ENCODE measurements at regions not wholly inside any gene's neighbourhood (a gene's known extent, or its start where the extent isn't known, plus 50 kb on each side); places are given as distances from the start of the nearest gene placed in this dataset.

DNA sequence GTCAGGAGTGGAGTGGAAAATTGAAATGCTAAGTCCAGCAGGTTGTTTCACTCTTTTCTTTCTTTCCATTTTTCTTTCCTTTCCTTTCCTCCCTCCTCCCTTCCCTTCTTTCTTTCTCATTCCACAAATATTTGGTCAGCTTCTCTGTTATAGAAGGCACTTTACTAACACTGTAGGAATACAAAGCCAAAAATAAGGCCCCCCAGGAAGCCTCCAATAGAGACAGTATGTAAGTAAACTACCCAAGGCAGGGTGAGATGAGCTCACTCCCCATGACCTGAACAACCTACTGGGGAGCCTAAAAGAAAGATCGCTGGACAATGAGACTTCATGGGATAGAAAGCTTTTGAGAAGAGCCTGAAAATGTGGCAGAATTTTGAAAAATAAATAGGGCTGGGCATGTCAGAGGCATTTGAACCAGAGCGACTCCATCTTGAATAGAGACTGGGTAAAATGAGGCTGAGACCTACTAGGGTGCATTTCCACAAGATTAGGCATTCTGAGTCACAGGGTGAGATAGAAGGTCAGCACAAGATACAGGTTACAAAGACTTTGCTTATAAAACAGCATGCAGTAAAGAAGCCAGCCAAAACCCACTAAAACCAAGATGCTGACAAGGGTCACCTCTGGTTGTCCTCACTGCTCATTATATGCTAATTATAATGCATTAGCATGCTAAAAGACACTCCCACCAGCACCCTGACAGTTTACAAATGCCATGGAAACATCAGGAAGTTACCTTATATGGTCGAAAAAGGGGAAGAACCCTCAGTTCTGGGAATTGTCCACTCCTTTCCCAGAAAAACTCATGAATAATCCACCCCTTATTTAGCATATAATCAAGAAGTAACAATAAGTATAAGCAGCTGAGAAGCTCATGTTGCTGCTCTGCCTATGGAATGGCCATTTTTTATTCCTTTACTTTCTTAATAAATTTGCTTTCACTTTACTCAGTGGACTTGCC lies 158.9 kb upstream of the EGFLAM start:
- no peak for DNase-seq

DNA sequence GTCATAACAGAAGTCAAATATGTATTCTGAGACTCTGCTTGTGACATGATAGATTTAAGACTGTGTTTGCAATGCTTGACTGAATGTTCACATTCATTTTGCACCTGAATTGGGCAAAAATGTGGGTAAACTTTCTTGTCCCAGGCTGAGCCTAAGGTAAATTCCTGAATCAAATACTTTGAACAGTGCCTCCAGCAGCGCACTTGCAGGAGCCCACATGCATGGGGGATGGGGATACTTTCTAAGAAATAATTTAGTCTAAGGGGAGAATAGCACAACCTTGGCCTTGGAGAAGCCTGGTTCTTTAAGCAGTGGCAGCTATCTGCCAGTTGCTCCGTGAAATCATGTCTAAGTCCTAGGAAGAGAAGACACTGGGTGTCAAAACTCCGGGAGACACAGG lies 163.5 kb upstream of the EGFLAM start:
- no peak for DNase-seq

DNA sequence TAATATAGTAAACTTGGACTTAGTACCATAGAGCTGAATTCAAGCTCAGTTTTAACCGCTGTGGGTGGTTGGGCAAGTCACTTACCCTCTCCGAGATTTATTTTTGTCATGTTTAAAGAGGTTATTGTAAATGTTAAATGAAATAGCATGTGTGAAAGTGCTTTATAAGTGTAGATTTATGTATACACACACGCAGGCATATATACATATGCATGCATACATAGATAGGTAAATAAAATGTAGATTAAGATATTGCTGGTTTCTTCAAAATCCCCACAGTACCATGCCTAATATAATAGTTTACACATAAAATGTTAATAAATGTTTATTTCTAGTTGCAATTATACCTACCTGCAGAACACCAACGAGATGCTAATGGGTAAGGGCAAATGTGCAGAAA lies 164.5 kb upstream of the EGFLAM start:
- DNase-seq: no peak

DNA sequence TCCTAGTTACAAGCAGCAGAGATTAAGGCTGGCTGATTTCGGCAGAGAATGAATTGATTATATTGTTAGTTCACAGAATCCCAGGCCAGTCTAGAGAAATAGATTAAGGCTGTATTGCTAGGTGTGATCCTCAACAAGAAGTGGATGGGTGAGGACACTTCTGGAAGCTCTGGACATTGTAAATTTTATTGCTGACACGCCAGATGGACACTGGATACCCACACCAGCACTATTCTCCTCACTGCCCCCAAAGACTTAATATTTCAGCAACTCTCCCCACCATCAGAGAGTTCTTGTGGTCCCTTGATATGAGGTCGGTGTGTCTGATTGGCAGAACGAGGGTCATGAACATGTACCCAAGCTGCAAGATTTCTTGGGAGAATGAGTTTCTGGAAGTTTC lies 171.6 kb upstream of the EGFLAM start:
- no peak for DNase-seq

DNA sequence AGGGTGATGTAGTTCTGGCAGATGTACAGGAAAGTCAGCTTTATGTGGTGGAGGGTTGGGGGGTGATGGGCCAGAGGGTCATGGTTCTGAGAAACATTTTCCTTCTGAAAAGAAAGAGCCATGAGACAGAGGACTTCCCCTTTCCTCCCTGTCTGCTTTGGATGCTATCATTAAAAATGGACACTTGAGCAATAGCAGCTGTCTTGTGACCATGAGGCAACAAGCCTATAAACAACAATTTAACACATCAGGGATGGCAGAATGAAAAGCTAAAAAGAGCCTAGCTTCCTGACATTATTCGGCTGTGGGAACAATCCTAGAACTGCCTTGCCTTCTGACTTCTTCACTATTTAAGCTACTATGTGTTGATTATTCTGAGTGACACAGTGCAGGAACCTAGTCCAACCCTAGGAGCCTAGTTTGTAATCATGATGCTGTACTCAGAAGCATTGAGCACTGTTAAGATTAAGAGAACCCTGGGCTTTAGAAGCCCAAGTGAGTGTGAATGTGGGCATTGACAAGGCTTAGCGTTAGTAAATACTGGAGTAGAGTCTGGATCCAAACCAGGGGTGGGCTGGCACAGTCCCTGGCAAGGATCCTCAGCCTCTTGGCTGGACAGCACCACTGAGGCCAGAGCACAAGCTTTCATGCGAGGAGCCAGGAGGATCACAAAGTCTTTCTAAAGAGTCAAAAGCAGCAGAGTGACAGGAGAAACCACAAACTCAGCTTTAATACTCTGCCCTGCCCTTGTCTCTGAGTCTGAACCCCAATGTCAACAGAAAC lies 178.5 kb upstream of the EGFLAM start:
- peak in 5 of 14 donors; percentile 4 to 19 (median 7) for DNase-seq

DNA sequence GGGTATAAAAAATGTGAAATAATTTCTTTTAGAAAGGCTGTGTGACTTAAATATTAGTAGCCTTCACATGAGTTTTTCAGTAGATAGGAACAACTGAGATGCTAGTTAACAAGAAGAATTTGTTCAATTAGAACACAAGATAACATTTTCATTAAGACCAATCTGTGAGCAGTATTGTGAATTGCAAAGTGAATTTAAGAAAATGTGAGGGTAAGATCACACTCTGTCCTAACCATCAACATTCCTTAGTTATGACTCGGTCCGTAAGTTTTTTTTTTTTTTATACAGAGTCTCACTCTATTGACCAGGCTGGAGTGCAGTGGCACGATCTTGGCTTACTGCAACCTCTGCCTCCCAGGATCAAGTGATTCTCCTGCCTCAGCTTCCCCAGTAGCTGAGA lies 180.2 kb upstream of the EGFLAM start:
- DNase-seq: no peak

DNA sequence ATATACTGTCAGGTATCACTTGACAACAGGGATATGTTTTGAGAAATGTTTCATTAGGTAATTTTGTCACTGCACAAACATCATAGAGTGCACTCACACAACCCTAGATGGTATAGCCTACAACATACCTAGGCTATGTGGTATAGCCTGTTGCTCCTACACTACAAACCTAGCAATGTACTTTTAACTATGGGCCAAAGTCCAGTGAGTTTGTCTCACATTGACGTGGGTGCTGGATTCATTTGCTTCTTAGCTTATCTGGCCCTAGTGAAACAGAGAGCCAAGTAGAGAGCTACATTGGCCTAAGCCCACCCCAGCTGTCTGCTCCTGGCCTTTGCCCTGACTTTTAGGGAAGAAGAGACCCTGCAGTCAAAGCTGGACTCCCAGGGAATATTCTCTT lies 180.7 kb upstream of the EGFLAM start:
- no peak for DNase-seq

DNA sequence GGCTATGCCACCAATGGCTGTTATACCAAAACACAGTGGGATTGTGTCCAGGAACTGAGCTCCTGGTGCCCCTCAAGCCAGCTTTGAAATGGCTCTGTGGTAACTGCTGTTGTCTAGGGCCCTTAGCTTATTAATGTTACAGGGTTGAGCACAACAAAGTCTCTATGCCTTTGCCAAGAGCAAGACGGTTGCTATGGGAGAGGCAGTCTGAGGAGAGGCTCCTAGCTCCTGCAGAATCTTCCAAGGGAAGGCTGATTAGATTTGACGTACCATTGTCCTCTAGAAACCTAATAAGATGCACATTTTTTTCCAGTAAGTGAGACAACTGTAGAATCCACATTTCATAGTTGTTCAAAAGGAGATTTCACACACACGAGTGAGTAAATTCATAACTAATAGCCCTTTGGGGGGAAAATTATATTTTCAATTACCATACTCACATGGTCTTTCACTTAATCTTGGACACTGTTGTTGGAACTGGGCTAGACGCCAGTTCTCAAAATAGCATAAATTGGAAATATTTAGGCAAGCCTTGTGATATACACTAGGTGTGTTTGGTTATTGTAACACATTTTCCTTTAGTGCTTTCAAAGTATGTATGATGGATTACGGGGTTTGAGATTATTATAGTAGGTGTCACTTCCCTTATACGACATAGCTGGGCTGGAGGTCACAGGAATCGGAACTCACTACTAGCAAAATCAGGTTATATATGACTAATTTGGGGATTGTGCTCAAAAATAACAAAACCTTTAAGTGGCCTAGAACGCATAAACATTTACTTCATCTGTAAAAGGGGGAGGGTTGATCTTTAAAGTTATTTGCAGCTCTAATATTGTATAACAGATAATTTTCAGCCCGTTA lies 186.3 kb upstream of the EGFLAM start:
- peak in 1 of 14 donors; percentile 12 for DNase-seq

DNA sequence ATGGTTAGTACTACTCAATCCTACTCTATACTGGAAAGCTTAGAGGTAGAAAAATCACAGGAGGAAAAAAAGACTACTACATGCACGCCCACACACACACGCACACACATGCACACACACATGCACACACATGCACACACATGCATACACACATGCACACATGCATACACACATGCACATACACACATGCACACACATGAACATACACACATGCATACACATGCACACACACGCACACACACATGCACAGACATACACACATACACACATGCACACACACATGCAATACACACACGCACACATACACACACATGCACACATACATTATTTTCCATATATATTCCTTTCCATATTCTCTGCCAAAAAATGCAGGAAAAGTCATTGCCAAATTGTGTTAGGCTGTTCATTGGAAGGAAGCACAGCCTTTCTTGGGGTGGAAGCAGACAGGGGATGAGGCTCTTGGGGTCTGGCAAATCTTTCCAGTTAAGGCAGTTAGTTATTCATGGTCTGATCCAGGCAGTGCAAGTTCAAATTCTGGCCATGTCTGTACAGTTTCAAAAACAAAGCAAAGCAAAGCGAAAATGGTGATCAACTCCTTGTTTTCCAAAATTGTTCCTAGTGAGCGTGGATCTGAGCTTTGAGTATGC lies 187.9 kb upstream of the EGFLAM start:
- DNase-seq: no peak

DNA sequence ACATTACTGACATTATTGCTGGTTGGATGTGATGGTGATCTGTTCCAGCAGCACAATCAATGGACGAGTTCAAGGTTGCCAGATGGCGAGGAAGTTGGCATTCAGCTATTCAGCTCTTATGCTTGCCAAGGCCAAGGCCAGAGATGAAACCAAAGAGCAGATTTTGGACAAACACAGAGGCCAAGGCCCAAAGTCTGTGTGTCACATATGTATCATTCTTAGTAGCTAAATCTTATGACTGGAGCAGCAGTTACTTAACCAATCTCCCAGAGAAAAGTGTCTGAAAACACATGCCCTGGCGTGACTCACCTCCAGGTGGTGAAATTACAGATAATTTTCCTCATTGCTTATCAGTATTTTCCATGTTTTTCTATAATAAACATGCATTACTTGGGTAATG lies 189.0 kb upstream of the EGFLAM start:
- DNase-seq: peak in 1 of 14 donors; percentile 75

DNA sequence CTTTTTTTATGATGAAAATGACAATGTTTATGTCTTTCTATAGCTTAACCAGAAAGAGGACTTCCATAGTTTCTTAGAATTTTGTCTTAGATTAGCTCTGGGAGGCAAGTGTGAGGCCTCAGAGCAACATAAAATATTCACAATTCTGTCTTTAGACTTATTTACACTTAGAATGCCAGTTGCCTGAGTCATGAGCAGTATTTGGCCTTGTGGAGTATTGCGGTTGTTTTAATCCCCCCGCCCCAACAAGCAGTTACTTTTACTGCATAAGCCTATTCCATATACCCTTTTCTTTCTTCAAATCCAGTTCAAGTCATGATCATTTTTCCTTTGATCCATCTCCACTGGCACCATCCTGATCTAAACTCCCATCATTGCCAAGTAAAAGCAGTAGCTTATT lies 198.0 kb upstream of the EGFLAM start:
- no peak for DNase-seq

DNA sequence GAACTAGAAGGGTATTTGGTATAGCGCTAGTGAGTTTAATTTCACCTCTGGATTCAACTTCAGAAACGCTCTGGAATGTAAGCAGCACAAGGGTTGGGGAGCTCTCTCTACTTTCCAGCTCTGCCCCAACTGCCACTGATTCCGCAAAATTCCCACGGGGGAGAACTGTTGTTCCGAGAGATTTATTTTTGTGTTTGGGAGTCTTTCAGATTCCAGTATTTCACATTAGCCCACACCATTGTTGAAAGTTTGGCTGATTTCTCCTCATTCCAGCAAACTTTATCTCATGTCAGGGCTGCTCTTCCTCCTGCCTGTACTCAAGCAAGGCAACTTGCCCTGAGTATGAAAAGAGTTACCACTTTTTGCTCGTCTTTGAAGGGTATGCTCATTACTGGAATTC lies 198.5 kb upstream of the EGFLAM start:
- no peak for DNase-seq

DNA sequence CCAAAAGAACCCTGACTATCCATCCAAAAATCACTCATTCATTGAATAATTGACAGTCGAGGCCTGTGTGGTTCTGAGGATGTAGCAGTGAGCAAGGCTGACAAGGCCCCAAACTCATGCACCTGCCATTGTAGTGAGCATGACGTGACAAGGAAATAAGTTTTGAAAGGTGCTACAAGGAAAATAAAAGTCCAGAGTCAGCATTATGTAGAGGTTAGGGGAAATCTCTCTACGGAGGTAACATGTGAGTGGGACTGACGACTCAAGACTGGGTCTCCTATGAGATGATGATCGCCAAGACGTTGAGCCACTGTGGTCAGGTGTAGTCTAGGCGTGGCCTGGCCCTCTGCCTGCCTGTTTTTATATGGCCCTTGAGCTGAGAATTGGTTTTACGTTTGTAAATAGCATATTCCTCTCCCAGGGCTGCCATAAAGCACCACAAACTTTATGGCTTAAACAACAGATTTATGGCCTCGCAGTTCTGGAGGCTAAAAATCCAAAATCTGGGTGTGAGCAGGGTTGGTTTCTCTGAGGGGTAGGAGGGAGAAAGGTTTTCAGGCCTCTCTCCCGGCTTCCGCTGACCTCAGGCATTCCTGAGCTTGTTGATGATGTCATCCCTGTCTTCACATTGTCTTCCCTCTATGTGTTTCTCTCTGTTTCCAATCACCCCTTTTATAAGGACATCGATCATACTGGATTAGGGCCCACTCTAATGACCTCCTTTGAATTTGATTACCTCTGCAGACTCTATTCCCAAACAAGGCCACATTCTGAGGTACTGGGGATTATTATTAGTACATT lies 206.4 kb upstream of the EGFLAM start:
- no peak for DNase-seq

DNA sequence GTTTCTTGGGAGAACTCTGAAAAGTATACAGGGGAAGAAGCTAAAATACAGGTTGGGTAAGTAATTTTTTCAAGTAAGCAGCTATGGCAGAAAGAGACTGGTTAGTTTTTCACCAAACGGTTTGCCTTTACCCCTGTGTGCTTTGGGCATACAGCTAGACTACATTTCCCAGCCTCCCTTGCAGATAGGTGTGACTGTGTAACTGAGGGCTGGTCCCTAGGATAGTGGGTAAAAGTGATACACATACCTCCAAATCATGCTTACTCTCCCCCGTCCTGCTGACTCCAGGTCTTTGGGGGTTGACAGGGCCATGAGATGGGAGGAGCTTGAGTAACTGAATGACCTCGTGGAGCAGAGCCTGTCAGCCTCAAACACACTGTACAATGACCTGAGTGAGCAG lies 208.6 kb upstream of the GDNF start:
- no peak for DNase-seq

DNA sequence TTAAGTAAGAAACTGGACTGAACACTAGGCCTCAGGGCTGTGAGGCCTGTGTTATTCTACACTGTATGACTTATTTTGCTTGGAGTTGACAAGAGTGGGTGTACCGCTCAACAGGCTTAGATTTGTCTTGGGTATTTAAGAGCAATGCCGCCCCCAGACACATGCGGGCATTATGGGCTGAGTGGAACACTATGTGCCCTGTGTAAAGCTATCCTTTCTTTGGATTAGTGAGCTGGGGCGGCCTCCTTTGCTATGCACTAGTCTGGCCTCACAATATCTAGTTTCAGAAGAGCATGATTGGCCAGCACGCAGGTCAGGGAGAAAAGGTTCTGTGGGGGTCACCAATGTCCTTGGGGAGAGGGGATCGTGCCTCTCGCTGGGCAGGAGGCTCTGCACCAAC lies 206.3 kb upstream of the GDNF start:
- no peak for DNase-seq

DNA sequence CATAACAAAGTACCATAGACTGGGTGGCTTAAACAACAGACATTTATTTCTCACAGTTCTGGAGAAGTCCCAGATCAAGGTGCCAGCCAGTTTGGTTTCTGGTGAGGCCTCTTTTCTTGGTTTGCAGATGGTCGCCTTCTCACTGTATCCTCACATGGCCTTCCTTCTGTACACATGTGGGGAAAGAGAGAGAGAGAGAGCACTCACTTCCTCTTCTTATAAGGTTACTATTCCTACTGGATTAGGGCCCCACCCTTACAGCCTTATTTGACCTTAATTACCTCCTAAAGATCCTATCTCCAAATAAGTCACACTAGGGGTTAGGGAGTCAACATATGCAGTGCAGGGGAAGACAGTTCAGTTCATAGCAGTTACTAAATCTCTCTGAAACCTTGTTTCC lies 205.6 kb upstream of the GDNF start:
- DNase-seq: no peak

DNA sequence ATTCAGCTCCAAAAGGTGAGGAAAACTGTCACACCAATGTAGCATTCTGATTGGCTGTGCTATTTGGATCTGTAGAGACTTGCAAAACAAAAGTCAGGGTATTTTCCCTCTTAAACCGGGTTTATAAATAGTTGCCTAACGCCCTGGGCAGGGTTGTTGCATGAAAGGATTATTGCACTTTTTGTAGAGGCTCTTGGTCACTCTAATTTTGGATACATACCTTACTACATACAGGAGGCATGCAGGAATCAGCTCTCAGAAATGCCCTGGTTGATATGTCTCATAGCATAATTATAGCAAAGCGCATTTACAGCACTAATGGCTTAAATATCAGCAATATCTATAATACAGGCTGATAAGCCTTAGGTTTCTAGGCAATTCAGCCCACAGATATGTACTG lies 200.0 kb upstream of the GDNF start:
- DNase-seq: no peak

DNA sequence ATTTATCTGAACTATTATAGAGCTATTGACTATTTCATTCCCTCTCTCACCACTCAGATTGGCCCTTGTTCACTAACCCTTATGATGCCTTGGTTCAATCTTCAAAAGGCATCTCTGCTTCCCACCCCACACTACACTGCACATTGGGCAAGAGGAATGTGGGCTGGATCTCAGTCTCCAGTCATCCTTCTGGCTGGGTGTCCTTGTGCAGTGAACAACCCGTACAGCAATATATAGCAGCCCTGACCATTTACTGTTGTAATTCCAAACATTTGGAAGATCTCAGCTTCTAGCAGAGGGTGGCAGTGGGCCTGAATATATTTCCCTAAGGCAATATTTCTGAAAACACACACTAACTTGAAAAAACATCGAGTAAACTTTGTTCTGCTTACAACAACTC lies 199.2 kb upstream of the GDNF start:
- no peak for DNase-seq

DNA sequence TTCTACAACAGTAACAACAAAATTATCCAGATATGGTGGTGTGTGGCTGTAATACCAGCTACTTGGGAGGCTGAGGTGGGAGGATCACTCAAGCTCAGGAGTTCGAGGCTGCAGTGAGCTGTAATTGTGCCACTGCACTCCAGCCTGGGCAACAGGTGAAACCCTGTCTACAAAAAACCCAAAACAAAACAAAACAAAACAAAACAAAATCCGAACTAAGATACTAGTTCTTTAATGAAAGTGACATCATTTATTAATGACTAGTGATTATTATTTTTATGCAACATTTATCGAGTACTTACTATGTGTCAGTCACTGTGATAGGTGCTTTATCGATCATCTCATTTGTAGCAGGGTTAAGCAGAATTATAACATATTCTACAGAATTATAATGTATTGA lies 196.9 kb upstream of the GDNF start:
- no peak for DNase-seq

DNA sequence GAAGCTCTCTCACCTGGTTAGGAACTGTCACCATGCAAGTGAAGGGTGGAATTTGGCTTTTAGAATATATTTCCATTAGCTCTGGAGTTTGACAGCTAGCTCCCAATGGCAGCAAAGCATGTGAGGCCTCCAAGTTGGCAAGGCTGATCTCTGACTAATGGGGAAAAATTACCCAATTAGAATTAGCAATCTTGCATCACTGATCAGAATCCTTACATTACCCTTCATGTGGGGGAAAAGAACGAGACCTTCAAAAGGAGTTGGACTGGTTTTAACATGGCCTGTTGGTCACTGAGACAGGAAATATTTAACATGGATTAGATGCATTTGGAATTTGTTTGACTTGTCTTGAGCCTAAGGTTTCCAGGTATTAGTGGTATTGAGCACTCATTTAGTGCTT lies 192.3 kb upstream of the GDNF start:
- DNase-seq: no peak

DNA sequence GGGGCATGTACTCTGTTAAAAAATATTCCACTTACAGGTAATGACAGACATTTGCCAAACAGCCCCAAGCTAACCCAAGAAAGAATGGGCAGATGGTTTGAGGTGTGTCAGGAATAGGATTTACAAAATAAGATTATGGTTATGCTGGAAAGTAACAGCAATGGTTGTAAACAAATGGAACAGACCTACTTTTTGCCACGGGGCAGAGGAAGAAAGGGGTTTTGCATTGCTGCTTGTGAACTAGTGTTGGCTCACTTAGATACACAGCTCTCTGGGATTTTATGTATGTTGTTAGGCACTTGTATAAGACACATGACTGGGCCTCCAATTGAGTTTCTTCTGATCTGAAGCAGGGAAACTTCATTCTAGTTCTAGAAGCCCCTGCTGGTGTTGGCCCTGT lies 191.5 kb upstream of the GDNF start:
- no peak for DNase-seq
